ENCODE measurements at regions not wholly inside any gene's neighbourhood (a gene's known extent, or its start where the extent isn't known, plus 50 kb on each side); places are given as distances from the start of the nearest gene placed in this dataset.
"Not testable (repeated sequence)": the region's sequence is repeated elsewhere in the genome, so short reads cannot be mapped to it uniquely, and the experiment has no call there.

- not testable (repeated sequence) for TF ChIP-seq CTCF (IDR thresholded peaks at IDR 0.05 in 4 of 5, conservative IDR thresholded peaks at IDR 0.05 in 1 of 5); POLR2A (IDR thresholded peaks at IDR 0.05)
Observed at GRCh38 chr4:134622626-134623575, 421.3 kb upstream of the PABPC4L start.

All from gastrocnemius medialis (tissue), 4 donors.